Heart right ventricle (tissue), 16 donors: ENCODE measurements at regions not wholly inside any gene's neighbourhood (a gene's known extent, or its start where the extent isn't known, plus 50 kb on each side); places are given as distances from the start of the nearest gene placed in this dataset.

Experiments used
- ATAC-seq, 8 donors: fragments of 200-7000 bp; cut with Tn5 transposase; one replicate each; pipeline ENCODE4 v1.9.1; 2020; ENCODE audit warnings: mild to moderate bottlenecking in 8 of 8, moderate library complexity in 8 of 8, moderate number of reproducible peaks in 1 of 8
- DNase-seq, 2 donors: peaks; one replicate each; pipeline ENCODE4 v3.0.0-alpha.2; 2020
- H3K27ac ChIP-seq, 10 donors: fragments of 200-600 bp; sonication (generic) in 2 of 10; one replicate each; pipeline versions ENCODE4 v1.5.0 to v1.8.0; 2020 to 2022; ENCODE audit warnings: mild to moderate bottlenecking in 3 of 10
- H3K27me3 ChIP-seq, 7 donors: fragments of 200-600 bp; one replicate each; pipeline ENCODE4 v1.8.0; 2021 to 2022; ENCODE audit warnings: mild to moderate bottlenecking in 2 of 7
- H3K36me3 ChIP-seq, 9 donors: fragments of 200-600 bp; sonication (generic) in 1 of 9; one replicate each; pipeline versions ENCODE4 v1.5.0 to v1.8.0; 2020 to 2022; ENCODE audit warnings: mild to moderate bottlenecking in 2 of 9
- H3K4me1 ChIP-seq, 9 donors: fragments of 200-600 bp; sonication (generic) in 1 of 9; one replicate each; pipeline versions ENCODE4 v1.5.0 to v1.8.0; 2020 to 2022; ENCODE audit warnings: mild to moderate bottlenecking in 4 of 9
- H3K4me3 ChIP-seq, 10 donors: fragments of 200-600 bp; sonication (generic) in 2 of 10; one replicate each; pipeline versions ENCODE4 v1.5.0 to v1.8.0; 2020 to 2022; ENCODE audit warnings: mild to moderate bottlenecking in 7 of 10, moderate library complexity in 2 of 10
- H3K9me3 ChIP-seq, 11 donors: fragments of 200-600 bp in 10 of 11; sonication (generic) in 2 of 11; one replicate each; pipeline versions ENCODE4 v1.5.0 to v1.8.0; 2013 to 2022; ENCODE audit warnings: mild to moderate bottlenecking in 2 of 11, control low read depth in 1 of 11, moderate library complexity in 1 of 11
- WGBS, 2 donors: extraction: QIAGEN DNeasy Blood & Tissue Kit; methylation state at CpG; one replicate each; pipeline ENCODE4 v1.1.7; 2013; ENCODE audit warnings: inconsistent platforms in 1 of 2; 5-methylcytosine and 5-hydroxymethylcytosine counted together
- intact Hi-C, 10 donors: fragments of 100-400 bp; cut with DNase I; formaldehyde crosslinking; loops; one replicate each; pipeline versions ENCODE4 v1.11.1 to v1.14.2; 2022
- TF ChIP-seq, protein P1 (sequence below), 9 donors: fragments of 200-600 bp; sonication (generic) in 2 of 9; IDR thresholded peaks; one replicate each; pipeline versions ENCODE4 v1.5.0 to v1.8.0; 2021 to 2022; ENCODE audit warnings: antibody characterized with exemption in 9 of 9, mild to moderate bottlenecking in 5 of 9, moderate library complexity in 1 of 9
- donor health status: Arrhythmogenic right ventricular cardiomyopathy.
- donor health status: ischemic (EF 13 %, LVEDD 7.1; RV severe dilation, severe dysfunction).
- donor health status: healthy with polysubstance abuse.
- donor health status: DM: no; HTN: yes; CAD: no.
- donor health status: DM: no; HTN: no; CAD: no.
- donor health status: ischemic (EF 25% LVEDD 6.9; RV normal size, moderate dysfunction).
- donor health status: ischemic (EF 25% LVEDD 5.7; RV mildly dilated, moderate dysfunction).
- donor health status: healthy.
- donor health status: DM: yes; HTN: yes; CAD: no.
- donor health status: Ischemic cardiomyopathy.
- donor health status: ischemic (EF 35%, LVEDD 5.7; RV mildly dilated, moderate dysfunction).
- donor health status: nonischemic (EF 11% LVEDD 7.7; RV severe dilation, severe dysfunction).
- donor health status: DM: yes; HTN: yes; CAD: no.
- donor health status: PGD.
- donor health status: ischemic (EF 29% LVEDD 5.4; RV normal size, mild dysfunction).
- donor health status: nonischemic (EF 23%, LVEDD 6.1; RV moderate dilation, normal function).

DNA sequence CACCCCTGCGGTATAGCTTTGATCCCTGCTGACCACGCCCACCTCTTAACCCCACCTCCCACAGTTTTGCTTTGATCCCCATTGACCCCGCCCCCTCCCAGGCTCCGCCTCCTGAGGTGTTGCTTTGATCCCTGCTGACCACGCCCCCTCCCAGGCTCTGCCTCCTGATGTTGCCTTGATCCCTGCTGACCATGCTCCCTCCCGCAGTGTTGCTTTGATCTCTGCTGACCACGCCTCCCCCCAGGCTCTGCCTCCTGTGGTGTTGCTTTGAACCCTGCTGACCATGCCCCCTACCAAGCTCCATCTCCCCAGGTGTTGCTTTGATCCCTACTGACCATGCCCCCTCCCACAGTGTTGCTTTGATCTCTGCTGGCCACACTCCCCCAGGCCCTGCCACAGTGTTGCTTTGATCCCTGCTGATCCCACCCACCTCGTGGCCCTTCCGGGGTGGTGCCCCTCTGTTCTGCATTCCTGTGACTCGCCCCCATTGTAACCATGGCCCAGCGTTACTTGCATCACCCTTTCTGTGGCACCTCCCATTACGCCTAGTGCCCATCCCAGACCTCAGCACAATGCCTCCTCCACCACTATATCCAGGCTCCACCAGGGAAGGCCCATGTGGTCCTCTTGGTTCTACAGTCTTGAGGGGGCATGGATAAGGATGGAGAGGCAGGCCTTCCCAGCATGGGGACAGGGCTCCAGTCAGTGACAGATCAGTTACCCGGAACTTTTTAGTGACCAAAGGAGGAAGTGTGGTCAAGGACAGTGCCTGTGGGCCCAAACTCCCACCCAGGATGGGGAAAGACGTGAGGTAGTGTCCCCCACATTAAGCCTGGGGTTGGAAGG is 70.8 kb downstream of the ADRA2C start:
- H3K4me1 ChIP-seq, result no peaks in the 10 kb centered on the region
- WGBS, 2 donors, result 49 to 54% methylated on average over 14 of the region's 14 CpGs
- H3K9me3 ChIP-seq, result peaks cover 0 to 10% (median 0%) of the 10 kb centered on the region in 11 donors
- H3K4me3 ChIP-seq, result no peak overlapping the region
- no peaks in the 10 kb centered on the region for H3K36me3 ChIP-seq
- ATAC-seq (no peak), DNase-seq (no peak)
- peaks cover 0 to 58% (median 26%) of the 10 kb centered on the region in 7 donors for H3K27me3 ChIP-seq
- intact Hi-C loops, result no loop called here
- TF ChIP-seq, protein P1, sequence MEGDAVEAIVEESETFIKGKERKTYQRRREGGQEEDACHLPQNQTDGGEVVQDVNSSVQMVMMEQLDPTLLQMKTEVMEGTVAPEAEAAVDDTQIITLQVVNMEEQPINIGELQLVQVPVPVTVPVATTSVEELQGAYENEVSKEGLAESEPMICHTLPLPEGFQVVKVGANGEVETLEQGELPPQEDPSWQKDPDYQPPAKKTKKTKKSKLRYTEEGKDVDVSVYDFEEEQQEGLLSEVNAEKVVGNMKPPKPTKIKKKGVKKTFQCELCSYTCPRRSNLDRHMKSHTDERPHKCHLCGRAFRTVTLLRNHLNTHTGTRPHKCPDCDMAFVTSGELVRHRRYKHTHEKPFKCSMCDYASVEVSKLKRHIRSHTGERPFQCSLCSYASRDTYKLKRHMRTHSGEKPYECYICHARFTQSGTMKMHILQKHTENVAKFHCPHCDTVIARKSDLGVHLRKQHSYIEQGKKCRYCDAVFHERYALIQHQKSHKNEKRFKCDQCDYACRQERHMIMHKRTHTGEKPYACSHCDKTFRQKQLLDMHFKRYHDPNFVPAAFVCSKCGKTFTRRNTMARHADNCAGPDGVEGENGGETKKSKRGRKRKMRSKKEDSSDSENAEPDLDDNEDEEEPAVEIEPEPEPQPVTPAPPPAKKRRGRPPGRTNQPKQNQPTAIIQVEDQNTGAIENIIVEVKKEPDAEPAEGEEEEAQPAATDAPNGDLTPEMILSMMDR (IDR thresholded peaks at IDR 0.05), result no peak
- H3K27ac ChIP-seq, result no peak overlapping the region

DNA sequence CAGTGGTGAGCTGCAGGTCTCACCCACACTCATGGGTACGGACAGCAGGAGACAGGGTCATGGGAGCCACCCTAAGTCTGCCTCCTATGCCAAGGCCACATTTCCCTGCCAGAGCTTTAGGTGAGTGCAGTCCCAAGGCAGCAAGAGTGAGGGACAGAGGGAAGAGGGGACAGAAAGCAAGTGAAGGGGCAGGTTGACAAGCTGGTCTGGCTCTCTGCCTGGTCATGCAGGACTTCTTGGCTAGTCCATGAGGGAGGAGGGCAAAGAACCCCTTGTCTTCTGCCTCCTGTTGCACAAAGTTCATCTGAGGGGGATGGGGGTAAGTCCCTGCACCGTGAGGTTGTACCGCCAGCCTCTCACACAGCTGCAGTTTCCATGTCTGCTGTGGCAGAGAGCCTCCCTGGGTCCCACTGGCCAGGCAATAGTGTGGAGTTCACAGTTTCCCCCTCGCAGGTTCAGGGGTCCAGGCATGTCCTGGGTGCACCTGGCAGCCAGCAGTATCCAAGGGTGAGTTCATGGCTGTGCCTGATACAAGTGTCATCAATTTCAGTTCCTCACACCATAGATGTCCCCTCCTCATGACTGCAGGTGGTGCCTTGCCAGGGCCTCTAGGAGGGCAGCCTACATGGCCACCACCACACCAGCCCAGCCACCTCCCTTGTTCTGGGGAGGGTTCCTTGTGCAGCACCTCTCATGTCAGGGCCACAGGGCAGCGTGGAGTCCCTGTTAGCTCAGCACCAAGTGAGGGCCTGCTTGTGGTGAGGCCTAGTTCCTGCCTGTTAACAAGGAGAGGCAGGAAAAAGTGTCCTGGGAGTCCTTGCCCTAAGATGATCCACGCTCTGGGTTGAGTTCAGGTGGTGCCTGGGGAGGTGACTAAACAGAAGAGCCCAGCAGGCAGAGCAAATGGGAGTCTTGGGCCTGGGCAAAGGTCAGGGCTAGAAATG is 72.5 kb downstream of the ADRA2C start:
- no peak overlapping the region for H3K27ac ChIP-seq
- TF ChIP-seq, protein P1 (IDR thresholded peaks at IDR 0.05), result no peak
- H3K27me3 ChIP-seq, result peaks cover 0 to 52% (median 25%) of the 10 kb centered on the region in 7 donors
- ATAC-seq (no peak), DNase-seq (no peak)
- no peak overlapping the region for H3K4me3 ChIP-seq
- no peaks in the 10 kb centered on the region for H3K4me1 ChIP-seq
- H3K36me3 ChIP-seq, result no peaks in the 10 kb centered on the region
- 74 to 88% methylated on average over 6 of the region's 6 CpGs for WGBS, 2 donors
- intact Hi-C loops, result no loop called here
- peaks cover 0 to 10% (median 0%) of the 10 kb centered on the region in 11 donors for H3K9me3 ChIP-seq

- Histone ChIP-seq H3K27ac (no peak overlapping the region), H3K4me3 (no peak overlapping the region), H3K36me3 (no peaks in the 10 kb centered on the region), H3K4me1 (no peaks in the 10 kb centered on the region), H3K27me3 (peaks cover 0 to 32% (median 4%) of the 10 kb centered on the region in 7 donors), H3K9me3 (peaks cover 0 to 10% (median 3%) of the 10 kb centered on the region in 11 donors)
- TF ChIP-seq, protein P1 (IDR thresholded peaks at IDR 0.05), result peak in 1 of 9 donors; percentile 30
- DNase-seq, result no peak
- intact Hi-C loops, result no loop called here
- no peak for ATAC-seq
- WGBS, 2 donors, result 30 to 42% methylated on average over 8 of the region's 8 CpGs
Observed at GRCh38 chr4:3845094-3845743, 79.0 kb downstream of the ADRA2C start.
